Stomach (tissue), 8 donors: ENCODE measurements at regions not wholly inside any gene's neighbourhood (a gene's known extent, or its start where the extent isn't known, plus 50 kb on each side); places are given as distances from the start of the nearest gene placed in this dataset.

Experiments used
- DNase-seq, 2 donors: peaks; one replicate each; pipeline versions ENCODE4 v3.0.0 to v3.0.0-alpha.2; 2013 to 2019
- H3K27ac ChIP-seq, 5 donors: fragments of 200-600 bp in 4 of 5; sonication (generic) in 4 of 5; one replicate each; pipeline ENCODE4 v1.5.1; 2013 to 2019; ENCODE audit warnings: mild to moderate bottlenecking in 1 of 5, moderate library complexity in 1 of 5
- H3K27me3 ChIP-seq, 3 donors: fragments of 200-600 bp; sonication (generic); one replicate each; pipeline ENCODE4 v1.5.1; 2017 to 2019; ENCODE audit warnings: mixed run types in 1 of 3
- H3K36me3 ChIP-seq, 4 donors: fragments of 200-600 bp; sonication (generic); 1 replicate in 3 of 4; 2 replicates in 1 of 4; pipeline ENCODE4 v1.5.1; 2016 to 2019
- H3K4me1 ChIP-seq, 4 donors: fragments of 200-600 bp; sonication (generic); one replicate each; pipeline ENCODE4 v1.5.1; 2016 to 2019
- H3K4me3 ChIP-seq, 4 donors: fragments of 200-600 bp; sonication (generic) in 3 of 4; one replicate each; pipeline ENCODE4 v1.5.1; 2016 to 2019; ENCODE audit warnings: mild to moderate bottlenecking in 1 of 4
- H3K9me3 ChIP-seq, 4 donors: fragments of 200-600 bp; sonication (generic); one replicate each; pipeline ENCODE4 v1.5.1; 2016 to 2019
- EP300 ChIP-seq: sonication (generic); formaldehyde crosslinking; IDR thresholded peaks from one replicate; pipeline ENCODE4 v1.6.1; 2017; ENCODE audit warnings: antibody characterized with exemption
- POLR2A ChIP-seq, 4 donors: fragments of 450-650 bp; IDR thresholded peaks; one replicate each; pipeline ENCODE4 v1.6.1; 2016; ENCODE audit warnings: antibody characterized with exemption in 4 of 4, control low read depth in 2 of 4, mild to moderate bottlenecking in 1 of 4, moderate library complexity in 1 of 4
- POLR2AphosphoS5 ChIP-seq, 3 donors: sonication (generic); formaldehyde crosslinking; IDR thresholded peaks; one replicate each; pipeline ENCODE4 v1.6.1; 2016; ENCODE audit warnings: antibody characterized with exemption in 3 of 3
- WGBS, 5 donors: extraction: QIAGEN DNeasy Blood & Tissue Kit in 3 of 5; methylation state at CpG; one replicate each; pipeline versions ENCODE4 v1.1.5 to v1.1.7; 2013 to 2018; 5-methylcytosine and 5-hydroxymethylcytosine counted together
- intact Hi-C: fragments of 100-400 bp; cut with DNase I; formaldehyde crosslinking; loops from one replicate; pipeline ENCODE4 v1.15.1; 2023; ENCODE audit warnings: low total_unique reads
- TF ChIP-seq, protein P1 (sequence below), 7 experiments: fragments of 450-650 bp in 4 of 7; fragments of 200-600 bp in 3 of 7; sonication (generic) in 3 of 7; IDR thresholded peaks; one replicate each; pipeline ENCODE4 v1.5.1; 2016 to 2019; ENCODE audit warnings: antibody characterized with exemption in 7 of 7, control low read depth in 2 of 7, mild to moderate bottlenecking in 1 of 7
- donor health status: healthy with polysubstance abuse.
- donor health status: Bipolar disorder and iron deficiency.
- donor health status: healthy.

DNA sequence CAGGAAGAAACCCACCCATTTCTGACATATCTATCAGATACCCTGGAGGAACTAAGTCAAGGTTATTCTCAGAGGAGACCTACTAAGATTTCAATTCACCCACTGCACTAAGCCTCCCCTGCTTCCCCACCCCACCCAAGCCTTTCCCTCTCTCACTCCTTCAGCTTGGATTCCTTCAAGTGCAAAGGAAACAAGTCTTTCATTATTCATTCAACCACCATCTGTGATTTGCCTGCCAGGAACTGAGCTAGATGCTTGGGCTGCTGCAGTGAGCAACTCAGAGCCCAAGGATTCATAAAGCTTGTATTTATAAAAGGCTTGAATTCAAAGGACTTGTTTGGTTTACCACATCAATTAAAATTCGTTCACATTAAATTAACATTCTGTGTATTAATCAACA lies 161.3 kb downstream of the GXYLT1 start:
- intact Hi-C loops = no loop called here
- 30 to 48% (median 41%) methylated on average over 1 of the region's 1 CpG for WGBS, 5 donors

DNA sequence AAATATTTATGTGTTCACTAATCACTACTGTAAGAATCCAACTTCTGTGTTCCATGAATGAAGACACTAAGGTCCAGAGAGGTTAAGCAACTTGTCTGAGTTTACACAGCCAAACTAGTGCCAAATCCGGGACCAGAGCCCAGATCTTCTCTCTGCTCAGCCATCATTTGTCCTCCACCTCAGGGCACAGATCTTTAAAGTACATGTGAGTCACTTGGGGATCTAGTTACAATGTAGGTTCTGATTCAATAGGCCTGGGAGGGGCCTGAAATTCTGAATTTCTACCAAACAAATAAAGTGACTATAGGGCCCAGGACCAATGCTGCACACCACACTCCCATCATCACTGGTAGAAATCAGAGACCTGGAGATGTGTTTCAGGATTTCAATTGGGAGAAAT lies 162.9 kb downstream of the GXYLT1 start:
- Histone ChIP-seq H3K9me3 (no peaks in the 10 kb centered on the region), H3K4me3 (no peak overlapping the region), H3K27ac (no peak overlapping the region), H3K4me1 (no peaks in the 10 kb centered on the region), H3K27me3 (peaks cover 0 to 2% (median 0%) of the 10 kb centered on the region in 3 donors), H3K36me3 (no peaks in the 10 kb centered on the region)
- WGBS, 5 donors = 50 to 67% (median 60%) methylated on average over 1 of the region's 1 CpG
- TF ChIP-seq, protein P1, sequence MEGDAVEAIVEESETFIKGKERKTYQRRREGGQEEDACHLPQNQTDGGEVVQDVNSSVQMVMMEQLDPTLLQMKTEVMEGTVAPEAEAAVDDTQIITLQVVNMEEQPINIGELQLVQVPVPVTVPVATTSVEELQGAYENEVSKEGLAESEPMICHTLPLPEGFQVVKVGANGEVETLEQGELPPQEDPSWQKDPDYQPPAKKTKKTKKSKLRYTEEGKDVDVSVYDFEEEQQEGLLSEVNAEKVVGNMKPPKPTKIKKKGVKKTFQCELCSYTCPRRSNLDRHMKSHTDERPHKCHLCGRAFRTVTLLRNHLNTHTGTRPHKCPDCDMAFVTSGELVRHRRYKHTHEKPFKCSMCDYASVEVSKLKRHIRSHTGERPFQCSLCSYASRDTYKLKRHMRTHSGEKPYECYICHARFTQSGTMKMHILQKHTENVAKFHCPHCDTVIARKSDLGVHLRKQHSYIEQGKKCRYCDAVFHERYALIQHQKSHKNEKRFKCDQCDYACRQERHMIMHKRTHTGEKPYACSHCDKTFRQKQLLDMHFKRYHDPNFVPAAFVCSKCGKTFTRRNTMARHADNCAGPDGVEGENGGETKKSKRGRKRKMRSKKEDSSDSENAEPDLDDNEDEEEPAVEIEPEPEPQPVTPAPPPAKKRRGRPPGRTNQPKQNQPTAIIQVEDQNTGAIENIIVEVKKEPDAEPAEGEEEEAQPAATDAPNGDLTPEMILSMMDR (IDR thresholded peaks at IDR 0.05) = no peak
- no peak for TF ChIP-seq POLR2A (IDR thresholded peaks at IDR 0.05)
- no peak for TF ChIP-seq POLR2AphosphoS5 (IDR thresholded peaks at IDR 0.05)
- TF ChIP-seq EP300 = no peak
- no peak for DNase-seq
- intact Hi-C loops = no loop called here

More for the DNA sequence above, 161.3 kb downstream of the GXYLT1 start:
- H3K9me3 ChIP-seq = no peaks in the 10 kb centered on the region
- TF ChIP-seq POLR2A (IDR thresholded peaks at IDR 0.05) (no peak), POLR2AphosphoS5 (IDR thresholded peaks at IDR 0.05) (no peak), EP300 (no peak)
- TF ChIP-seq, protein P1 (IDR thresholded peaks at IDR 0.05) = no peak
- DNase-seq = no peak
- no peaks in the 10 kb centered on the region for H3K4me1 ChIP-seq
- H3K27ac ChIP-seq = no peak overlapping the region
- H3K27me3 ChIP-seq = peaks cover 0 to 2% (median 0%) of the 10 kb centered on the region in 3 donors
- no peaks in the 10 kb centered on the region for H3K36me3 ChIP-seq
- no peak overlapping the region for H3K4me3 ChIP-seq

DNA sequence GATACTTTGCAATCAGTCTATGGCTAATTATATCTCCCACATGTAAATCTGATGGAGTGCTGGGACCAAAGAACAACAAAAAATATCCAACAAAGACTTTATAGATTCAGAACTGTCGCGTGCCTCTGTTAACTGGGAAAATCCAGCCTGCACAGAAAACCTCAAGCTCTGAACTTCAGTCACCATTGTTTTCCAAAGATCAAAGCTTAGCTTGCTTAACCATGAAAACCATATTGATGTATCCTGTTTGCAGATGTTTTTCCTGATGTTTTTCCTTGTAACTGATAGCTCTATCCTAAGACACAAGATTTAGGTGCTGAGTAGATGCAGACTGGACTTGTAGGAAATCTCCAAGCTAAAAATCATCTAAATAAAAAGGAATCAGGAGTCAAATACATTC lies 163.7 kb downstream of the GXYLT1 start:
- no peaks in the 10 kb centered on the region for H3K36me3 ChIP-seq
- TF ChIP-seq EP300 (no peak), POLR2A (IDR thresholded peaks at IDR 0.05) (no peak), POLR2AphosphoS5 (IDR thresholded peaks at IDR 0.05) (no peak)
- TF ChIP-seq, protein P1 (IDR thresholded peaks at IDR 0.05) = no peak
- 63 to 80% (median 70%) methylated on average over 2 of the region's 2 CpGs for WGBS, 5 donors

DNA sequence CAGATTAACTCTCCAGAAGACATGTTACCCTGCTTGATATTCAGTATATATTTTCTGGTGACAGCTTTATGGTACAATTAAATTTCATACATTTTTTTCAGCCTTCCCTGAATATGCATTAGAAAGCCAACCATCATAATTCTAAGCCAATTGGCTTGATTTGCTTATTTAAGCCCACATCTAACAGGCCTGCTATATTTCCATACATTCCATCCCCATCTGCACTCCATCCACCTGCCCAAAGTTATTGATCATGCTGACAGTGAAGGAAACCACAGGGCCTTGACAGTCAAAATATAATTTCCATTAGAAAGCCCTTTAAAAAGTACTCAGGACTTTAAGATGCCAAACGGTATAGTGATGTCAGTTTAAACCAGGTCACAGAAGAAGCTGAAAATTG lies 164.3 kb downstream of the GXYLT1 start:
- DNase-seq = no peak
- no peaks in the 10 kb centered on the region for H3K4me1 ChIP-seq
- intact Hi-C loops = no loop called here
- TF ChIP-seq EP300 (no peak), POLR2A (IDR thresholded peaks at IDR 0.05) (no peak), POLR2AphosphoS5 (IDR thresholded peaks at IDR 0.05) (no peak)
- TF ChIP-seq, protein P1 (IDR thresholded peaks at IDR 0.05) = no peak
- H3K36me3 ChIP-seq = no peaks in the 10 kb centered on the region
- no peak overlapping the region for H3K4me3 ChIP-seq
- H3K27me3 ChIP-seq = peaks cover 0 to 2% (median 0%) of the 10 kb centered on the region in 3 donors
- 44 to 70% (median 49%) methylated on average over 1 of the region's 1 CpG for WGBS, 5 donors
- no peak overlapping the region for H3K27ac ChIP-seq
- no peaks in the 10 kb centered on the region for H3K9me3 ChIP-seq

More for the DNA sequence above, 163.7 kb downstream of the GXYLT1 start:
- Histone ChIP-seq H3K4me3 (no peak overlapping the region), H3K27ac (no peak overlapping the region), H3K9me3 (no peaks in the 10 kb centered on the region), H3K4me1 (no peaks in the 10 kb centered on the region), H3K27me3 (peaks cover 0 to 2% (median 0%) of the 10 kb centered on the region in 3 donors)
- no peak for DNase-seq
- intact Hi-C loops = no loop called here
